ENCODE measurements at regions not wholly inside any gene's neighbourhood (a gene's known extent, or its start where the extent isn't known, plus 50 kb on each side); places are given as distances from the start of the nearest gene placed in this dataset.

GRCh38 chr1:162914601-162915000, 53.6 kb upstream of the CCDC190 start:
- DNase-seq (ENCODE audit: extremely low read depth, low read depth): no peak
- TF ChIP-seq CTCF (IDR thresholded peaks at IDR 0.05; ENCODE audit: low read depth, low read length): no peak

- no peak for DNase-seq (ENCODE audit: extremely low read depth, low read depth)
- TF ChIP-seq CTCF (IDR thresholded peaks at IDR 0.05; ENCODE audit: low read depth, low read length): no peak
Observed at GRCh38 chr1:162913345-162913744, 52.4 kb upstream of the CCDC190 start.

GRCh38 chr1:162912061-162912667, 51.2 kb upstream of the CCDC190 start:
- no peak for TF ChIP-seq CTCF (IDR thresholded peaks at IDR 0.05; ENCODE audit: low read depth, low read length)
- DNase-seq (ENCODE audit: extremely low read depth, low read depth): no peak

Measured in AG09319 (cell line).